Left hindlimb (tissue), 1 donor: ENCODE measurements at regions not wholly inside any gene's neighbourhood (a gene's known extent, or its start where the extent isn't known, plus 50 kb on each side); places are given as distances from the start of the nearest gene placed in this dataset.
"Not testable (repeated sequence)": the region's sequence is repeated elsewhere in the genome, so short reads cannot be mapped to it uniquely, and the experiment has no call there.

Experiments
- DNase-seq: peaks from one replicate; pipeline ENCODE4 v3.0.0-alpha.2; 2018

GRCh38 chr4:124139044-124139443, 573.5 kb downstream of the ANKRD50 start:
- no peak for DNase-seq

DNA sequence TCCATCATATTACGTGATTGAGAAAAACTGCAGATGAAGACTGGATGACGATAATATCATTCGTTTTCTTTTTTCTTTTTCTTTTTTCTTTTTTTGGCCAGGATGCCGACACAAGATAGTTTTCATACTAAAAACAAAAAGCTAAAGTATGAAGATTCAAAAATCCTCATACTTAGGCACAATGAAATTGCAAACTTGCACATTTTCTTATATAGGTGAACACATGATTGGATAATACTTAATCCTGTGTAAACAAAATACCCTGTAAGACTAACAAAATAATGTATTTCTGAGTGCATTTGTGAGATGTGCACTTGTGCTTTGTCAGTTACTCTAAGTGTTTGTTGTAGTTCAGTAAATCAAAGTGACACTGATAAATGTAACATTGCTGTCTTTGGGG, 568.9 kb downstream of the ANKRD50 start:
- DNase-seq: no peak

- DNase-seq: no peak
Measured at GRCh38 chr4:124144238-124144654, 568.3 kb downstream of the ANKRD50 start.

DNA sequence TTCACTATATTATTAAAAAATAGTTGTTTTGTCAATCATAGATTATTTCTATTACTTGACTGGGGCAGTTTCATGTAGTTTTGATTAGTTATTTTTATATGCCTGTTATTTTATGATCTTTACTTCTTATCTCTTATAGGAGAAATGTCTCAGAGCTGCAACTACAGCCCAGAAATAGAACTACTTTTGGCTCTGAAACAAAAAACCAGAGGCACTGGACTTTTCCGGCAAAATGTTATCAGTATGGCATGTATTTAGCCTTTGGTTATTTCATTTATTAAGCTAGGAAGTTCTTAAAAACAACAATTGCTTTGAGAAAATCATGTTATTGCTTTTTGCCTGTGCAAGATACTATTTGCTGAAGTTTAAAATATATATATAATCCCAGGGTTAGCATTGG, 566.5 kb downstream of the ANKRD50 start:
- DNase-seq: no peak

DNA sequence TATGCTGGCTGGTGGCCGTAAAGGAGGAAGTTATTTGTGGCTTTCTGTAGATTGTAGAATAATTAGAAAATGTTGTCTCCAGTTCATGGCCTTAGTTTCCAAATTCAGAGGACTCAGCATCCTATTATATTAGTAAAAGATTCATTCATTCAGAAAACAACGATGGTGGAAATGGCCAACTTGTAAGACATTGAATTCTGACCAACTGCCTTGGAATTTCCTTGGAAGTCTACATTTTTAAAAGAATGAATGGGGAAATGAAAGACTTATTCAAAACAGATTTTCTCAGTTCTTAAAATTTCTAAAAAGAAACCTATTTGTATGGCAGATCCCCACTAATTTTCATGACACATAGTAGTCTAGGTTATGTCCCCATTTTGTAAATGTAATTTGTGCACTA, 561.5 kb downstream of the ANKRD50 start:
- DNase-seq: no peak

GRCh38 chr4:124152132-124152531, 560.4 kb downstream of the ANKRD50 start:
- DNase-seq: peak; percentile 79

GRCh38 chr4:124155239-124155638, 557.3 kb downstream of the ANKRD50 start:
- no peak for DNase-seq

DNA sequence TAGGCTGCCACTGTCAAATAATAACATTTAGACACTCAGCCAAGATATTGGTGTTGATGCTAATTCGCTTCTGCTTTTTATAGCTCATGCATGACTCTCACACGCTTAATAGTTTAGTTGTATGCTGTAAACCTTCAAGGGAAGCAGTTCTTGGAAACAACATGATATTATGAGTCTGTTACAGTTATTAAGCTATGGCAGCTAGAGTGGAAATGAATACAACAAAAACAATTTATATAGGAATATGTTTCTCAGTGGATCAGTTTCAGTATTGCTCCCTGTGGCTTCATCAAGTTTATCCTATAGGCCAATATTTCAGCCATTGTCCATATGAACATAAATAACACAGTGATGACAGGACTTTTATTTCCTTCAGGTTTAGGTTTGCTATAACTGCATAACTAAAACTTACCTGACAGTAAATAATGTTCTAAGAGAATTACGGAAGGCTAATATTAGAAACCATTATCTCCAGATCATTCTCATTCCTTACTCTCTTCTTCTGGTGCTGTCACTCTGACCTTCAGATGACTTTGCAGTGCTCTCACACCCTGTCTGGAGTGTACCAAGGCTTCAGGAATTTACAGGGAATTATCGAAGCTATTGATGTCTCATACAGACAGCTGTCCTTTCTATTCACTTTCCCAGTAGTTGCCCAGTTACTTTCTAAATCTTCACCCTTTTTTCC, 555.0 kb downstream of the ANKRD50 start:
- no peak for DNase-seq

- no peak for DNase-seq
Measured at GRCh38 chr4:124163401-124163800, 549.1 kb downstream of the ANKRD50 start.

GRCh38 chr4:124167602-124168001, 544.9 kb downstream of the ANKRD50 start:
- DNase-seq: no peak

GRCh38 chr4:124169524-124169923, 543.0 kb downstream of the ANKRD50 start:
- DNase-seq: not testable (repeated sequence)

- no peak for DNase-seq
Measured at GRCh38 chr4:124173912-124174311, 538.6 kb downstream of the ANKRD50 start.

GRCh38 chr4:124177647-124178425, 534.7 kb downstream of the ANKRD50 start:
- DNase-seq: no peak

DNA sequence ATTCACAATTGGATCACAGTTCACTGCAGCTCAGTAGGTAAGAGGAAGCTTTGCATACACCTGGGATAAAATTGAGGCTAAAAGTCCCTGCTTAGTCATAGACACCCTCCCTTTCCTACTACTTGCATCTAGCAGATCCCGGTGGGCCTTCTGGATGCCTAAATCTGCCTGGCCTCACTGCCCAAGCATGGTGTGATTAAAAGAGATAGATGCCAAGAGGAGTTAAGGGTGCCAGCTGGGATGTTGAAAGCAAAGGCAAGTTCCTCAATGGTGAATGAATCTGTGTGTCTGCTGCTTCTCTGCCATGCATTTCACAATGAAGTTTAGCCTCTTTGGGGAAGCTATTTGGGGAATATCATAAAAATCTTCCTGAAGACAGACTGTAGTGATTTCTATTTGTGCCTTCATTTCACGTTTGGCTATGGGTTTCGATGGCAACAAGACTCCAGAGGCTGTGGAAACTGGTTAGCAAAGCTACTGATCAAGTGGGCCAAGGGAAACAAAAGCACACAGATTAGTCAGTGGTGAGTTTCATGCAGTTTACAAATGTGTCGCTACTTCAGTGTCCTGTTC, 534.0 kb downstream of the ANKRD50 start:
- DNase-seq: no peak

DNA sequence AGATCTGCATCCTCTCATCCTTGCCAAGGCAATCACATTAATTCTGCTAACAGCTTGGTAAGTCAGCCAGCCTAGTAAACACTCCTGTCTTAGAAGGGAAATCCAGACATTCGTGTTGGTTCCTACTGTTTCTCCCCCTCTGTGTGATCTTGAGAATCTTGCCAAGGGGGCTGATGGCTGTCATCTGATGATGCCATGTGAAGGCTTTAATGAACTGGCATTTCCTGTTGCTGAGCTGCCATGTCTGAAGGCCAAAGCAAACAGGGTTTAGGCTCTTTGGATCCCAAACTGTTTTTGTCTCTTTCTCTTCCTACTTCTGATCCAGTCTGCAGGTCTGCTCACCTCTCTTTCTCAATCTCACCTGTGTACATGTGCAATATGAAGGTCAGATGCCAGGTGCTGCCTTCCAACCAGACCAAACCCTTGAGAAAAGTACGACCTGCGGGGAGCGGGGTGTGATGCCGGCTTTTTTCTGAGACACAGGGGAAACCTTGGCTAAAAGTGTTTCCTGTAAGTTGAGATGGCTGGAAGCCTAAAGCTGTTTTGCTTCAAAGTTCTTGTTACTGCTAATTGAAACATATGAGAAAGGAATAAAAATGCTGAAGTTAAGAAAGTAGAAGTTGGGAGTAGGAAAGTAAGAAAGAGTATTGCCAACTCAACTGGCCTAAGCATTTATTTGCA, 532.9 kb downstream of the ANKRD50 start:
- peak; percentile 27 for DNase-seq

DNA sequence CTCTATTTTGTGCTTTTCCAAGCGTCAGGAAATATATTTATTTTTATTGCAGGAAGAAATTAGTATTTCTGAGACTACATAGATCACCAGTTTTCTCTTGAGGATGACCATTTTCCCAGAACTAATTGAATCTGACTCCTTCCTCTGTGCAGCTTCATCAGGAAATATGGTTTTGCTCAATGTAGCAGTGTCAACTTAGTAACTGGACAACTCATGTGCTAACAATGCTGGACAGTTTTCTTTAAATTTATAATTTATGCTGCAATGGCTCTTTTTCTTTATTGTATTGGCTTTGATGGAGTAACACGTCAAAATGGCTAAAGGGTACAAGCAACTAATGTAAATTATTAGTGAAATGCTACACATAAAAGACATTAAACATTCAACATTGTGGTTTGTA, 531.5 kb downstream of the ANKRD50 start:
- no peak for DNase-seq

DNA sequence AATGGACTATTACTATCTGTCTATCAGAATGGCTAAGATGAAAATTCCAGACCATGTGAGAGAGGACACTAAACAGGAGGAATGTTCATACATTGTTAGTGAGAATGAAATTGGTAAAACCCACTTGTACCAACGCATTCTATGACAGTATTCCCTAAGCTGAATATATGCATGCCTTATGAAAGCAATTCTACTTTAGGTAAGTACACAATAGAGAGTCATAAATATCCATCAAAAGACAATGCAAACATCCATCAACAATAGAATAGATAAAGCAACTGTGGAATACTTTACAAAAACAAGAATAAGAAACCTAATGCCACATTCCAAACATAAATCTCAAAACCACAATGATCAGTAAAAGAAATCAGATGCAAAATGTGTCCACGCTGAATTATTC, 529.3 kb downstream of the ANKRD50 start:
- DNase-seq: no peak

DNA sequence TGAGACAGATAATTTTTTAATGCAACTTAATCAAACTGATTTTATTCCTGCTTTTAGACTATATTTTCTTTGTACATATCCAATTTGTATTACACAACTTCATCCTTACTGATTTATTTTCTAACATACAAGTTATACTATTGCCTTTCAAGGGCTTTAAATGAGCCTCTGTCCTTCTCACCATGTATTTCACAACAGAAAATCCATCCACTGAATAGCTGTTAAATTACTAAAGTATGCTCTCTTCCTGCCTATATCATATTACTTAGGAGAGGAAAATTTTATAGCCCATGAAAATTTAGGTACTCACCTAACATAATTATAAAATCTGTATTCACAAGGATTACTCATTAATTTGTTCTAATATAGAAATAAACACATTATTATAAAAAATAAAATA, 528.6 kb downstream of the ANKRD50 start:
- no peak for DNase-seq

- DNase-seq: no peak
Measured at GRCh38 chr4:124184792-124185191, 527.7 kb downstream of the ANKRD50 start.

DNA sequence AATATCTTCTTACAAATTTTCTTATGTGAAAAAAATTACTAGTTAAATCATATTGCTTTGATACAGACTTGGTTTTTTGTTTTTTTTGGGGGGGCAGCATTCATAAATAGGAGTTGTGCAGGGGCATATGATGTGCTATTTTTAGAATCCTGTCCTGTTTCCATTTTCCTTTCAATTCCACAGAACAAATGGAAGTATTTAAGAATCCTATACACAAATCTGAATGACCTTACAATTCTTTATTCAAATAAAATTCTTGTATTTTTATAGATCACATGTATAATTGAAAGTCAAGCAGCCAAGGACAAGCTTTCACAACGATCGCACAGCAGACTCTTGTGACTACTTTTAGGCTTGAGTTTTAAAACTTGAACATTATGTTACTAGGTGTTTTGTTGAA, 523.9 kb downstream of the ANKRD50 start:
- DNase-seq: no peak

DNA sequence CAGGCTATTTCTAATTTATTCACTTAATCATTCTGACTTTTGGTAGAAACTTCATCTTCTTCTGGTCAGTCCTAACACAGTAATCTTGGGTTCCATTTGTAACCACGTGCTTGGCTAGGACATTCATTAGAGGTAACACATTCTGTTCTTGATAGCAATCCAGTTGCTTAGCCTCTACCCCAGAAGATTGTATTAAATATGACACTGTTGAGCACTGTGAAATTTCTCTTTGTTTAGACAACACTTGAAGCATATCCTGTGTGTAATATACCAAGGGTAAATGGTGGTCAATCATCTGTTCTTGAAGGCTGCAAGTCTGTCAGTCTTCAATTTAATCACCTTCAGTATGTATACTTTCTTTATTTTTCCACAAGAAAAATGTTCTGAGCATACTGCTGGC, 523.0 kb downstream of the ANKRD50 start:
- DNase-seq: no peak

DNA sequence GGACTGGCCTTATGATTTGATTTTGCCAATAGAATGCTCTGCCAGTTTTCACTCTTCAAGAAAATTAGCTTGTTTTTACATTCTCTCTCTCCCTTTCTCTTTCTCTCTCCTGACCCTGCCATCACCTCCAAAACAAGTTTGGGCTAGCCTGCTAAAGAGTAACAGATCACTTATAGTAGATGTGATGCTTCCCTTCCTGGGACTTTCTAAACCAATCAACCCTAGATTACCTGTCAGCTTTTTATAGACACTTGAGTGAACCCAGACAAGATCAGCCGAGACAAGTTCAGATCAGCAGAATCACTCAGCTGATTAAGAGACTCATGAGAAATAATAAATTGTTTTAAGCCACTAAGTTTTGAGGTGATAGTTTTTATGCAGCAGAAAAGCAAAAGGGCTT, 521.2 kb downstream of the ANKRD50 start:
- no peak for DNase-seq

GRCh38 chr4:124192544-124192943, 520.0 kb downstream of the ANKRD50 start:
- no peak for DNase-seq

- DNase-seq: no peak
Measured at GRCh38 chr4:124199185-124199584, 513.3 kb downstream of the ANKRD50 start.
